HCT116 (cell line): ENCODE measurements at regions not wholly inside any gene's neighbourhood (a gene's known extent, or its start where the extent isn't known, plus 50 kb on each side); places are given as distances from the start of the nearest gene placed in this dataset.

Experiments used
- EZH2 ChIP-seq: fragments of 200-600 bp; sonication (generic); IDR thresholded peaks from 2 replicates; pipeline ENCODE4 v1.6.1; 2017; ENCODE audit warnings: antibody characterized with exemption, mixed run types
- POLR2A ChIP-seq: IDR thresholded peaks from 2 replicates; pipeline ENCODE4 v1.7.0; 2011; ENCODE audit warnings: borderline replicate concordance; ENCODE audit not compliant: insufficient read depth, insufficient read length; ENCODE audit errors: extremely low read depth

DNA sequence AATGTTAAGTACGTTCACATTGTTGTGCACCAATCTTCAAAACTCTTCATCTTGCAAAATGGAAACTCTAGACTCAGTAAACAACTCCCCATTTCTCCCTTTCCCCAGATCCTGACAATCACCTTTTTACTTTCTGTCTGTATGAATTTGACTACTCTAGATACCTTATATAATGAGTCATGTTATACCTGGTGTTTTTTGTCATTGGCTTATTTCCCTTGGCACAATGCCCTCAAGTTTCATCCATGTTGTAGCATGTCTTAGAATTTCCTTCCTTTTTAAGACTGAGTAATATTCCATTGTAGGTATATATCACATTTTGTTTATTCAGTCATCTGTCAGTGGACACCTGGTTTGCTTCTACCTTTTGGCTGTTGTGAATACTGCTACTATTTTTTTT is 399.5 kb downstream of the LMO4 start:
- no peak for TF ChIP-seq POLR2A
- TF ChIP-seq EZH2, result no peak
